ENCODE measurements at regions not wholly inside any gene's neighbourhood (a gene's known extent, or its start where the extent isn't known, plus 50 kb on each side); places are given as distances from the start of the nearest gene placed in this dataset.

GRCh38 chrX:30992381-30992904 lies 79.4 kb downstream of the FTHL17 start:
- no peak overlapping the region for H3K4ac ChIP-seq (ENCODE audit: low read depth, low read length)
- no peaks in the 10 kb centered on the region for H3K79me2 ChIP-seq (ENCODE audit: control insufficient read depth, insufficient read depth, low read length, poor library complexity)
- H3K23ac ChIP-seq (ENCODE audit: low read length), result no peak overlapping the region
- H3K4me1 ChIP-seq (ENCODE audit: control insufficient read depth in 1 of 2, insufficient read depth in 2 of 2, low read length in 2 of 2), result no peaks in the 10 kb centered on the region
- no peaks in the 10 kb centered on the region for H3K27me3 ChIP-seq (ENCODE audit: insufficient read depth, low read length)
- no peak overlapping the region for H3K27ac ChIP-seq (ENCODE audit: low read depth, low read length)
- H3K9ac ChIP-seq (ENCODE audit: low read length), result no peak overlapping the region
- no peak overlapping the region for H2BK5ac ChIP-seq (ENCODE audit: low read depth, low read length, poor library complexity)
- H2AFZ ChIP-seq (ENCODE audit: insufficient read depth, low read length, poor library complexity), result no peak overlapping the region
- H3K14ac ChIP-seq (ENCODE audit: low read length), result no peak overlapping the region
- no peaks in the 10 kb centered on the region for H3K79me1 ChIP-seq (ENCODE audit: low read length)
- no peak overlapping the region for H4K12ac ChIP-seq (ENCODE audit: low read depth, low read length)
- H3K4me2 ChIP-seq (ENCODE audit: low read length), result no peak overlapping the region
- no peak for DNase-seq
- H4K91ac ChIP-seq (ENCODE audit: low read depth, low read length), result no peak overlapping the region
- H2BK120ac ChIP-seq (ENCODE audit: insufficient read depth, low read length, poor library complexity), result no peak overlapping the region
- no peak overlapping the region for H3K4me3 ChIP-seq (ENCODE audit: low read depth, low read length)
- no peak overlapping the region for H2AK5ac ChIP-seq (ENCODE audit: low read length)
- H4K8ac ChIP-seq (ENCODE audit: low read depth, low read length), result no peak overlapping the region
- no peak overlapping the region for H2BK12ac ChIP-seq (ENCODE audit: low read length)
- no CpG with 5 or more reads among the region's 4 CpGs for WGBS (ENCODE audit: extremely low coverage, insufficient coverage, insufficient read length)
- no peaks in the 10 kb centered on the region for H3K9me3 ChIP-seq (ENCODE audit: insufficient read depth, low read depth, low read length)
- H3K18ac ChIP-seq (ENCODE audit: low read length), result no peak overlapping the region
- no peaks in the 10 kb centered on the region for H3K36me3 ChIP-seq (ENCODE audit: control insufficient read depth in 1 of 2, insufficient read depth in 2 of 2, low read length in 2 of 2)

DNA sequence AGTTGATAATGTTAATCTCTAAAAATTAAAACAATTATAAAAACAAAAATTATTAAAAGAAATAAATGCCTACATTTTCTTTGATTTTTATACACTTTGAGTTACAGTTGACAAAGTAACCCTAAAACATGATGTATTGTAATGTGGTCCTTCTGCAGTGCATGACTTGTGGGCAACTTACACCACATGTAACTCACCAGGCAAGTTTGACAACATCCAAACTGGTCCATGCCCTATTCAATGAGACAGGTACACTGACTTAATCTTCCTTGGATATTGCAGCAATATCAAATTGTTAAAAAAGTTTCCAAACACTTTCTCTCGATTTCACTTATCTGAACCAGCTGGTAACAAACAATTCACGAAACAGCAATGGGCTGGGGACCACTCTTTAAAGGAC lies 81.5 kb downstream of the FTHL17 start:
- no peak for DNase-seq
- Histone ChIP-seq H3K4me3 (ENCODE audit: low read depth, low read length) (no peak overlapping the region), H2BK12ac (ENCODE audit: low read length) (no peak overlapping the region), H3K4me2 (ENCODE audit: low read length) (no peak overlapping the region), H3K79me1 (ENCODE audit: low read length) (no peaks in the 10 kb centered on the region), H2BK5ac (ENCODE audit: low read depth, low read length, poor library complexity) (no peak overlapping the region), H3K18ac (ENCODE audit: low read length) (no peak overlapping the region), H4K91ac (ENCODE audit: low read depth, low read length) (no peak overlapping the region), H3K27me3 (ENCODE audit: insufficient read depth, low read length) (no peaks in the 10 kb centered on the region), H3K79me2 (ENCODE audit: control insufficient read depth, insufficient read depth, low read length, poor library complexity) (no peaks in the 10 kb centered on the region), H4K8ac (ENCODE audit: low read depth, low read length) (no peak overlapping the region), H3K4ac (ENCODE audit: low read depth, low read length) (no peak overlapping the region), H2BK120ac (ENCODE audit: insufficient read depth, low read length, poor library complexity) (no peak overlapping the region), H3K14ac (ENCODE audit: low read length) (no peak overlapping the region), H3K36me3 (ENCODE audit: control insufficient read depth in 1 of 2, insufficient read depth in 2 of 2, low read length in 2 of 2) (no peaks in the 10 kb centered on the region), H3K4me1 (ENCODE audit: control insufficient read depth in 1 of 2, insufficient read depth in 2 of 2, low read length in 2 of 2) (no peaks in the 10 kb centered on the region), H3K9me3 (ENCODE audit: insufficient read depth, low read depth, low read length) (no peaks in the 10 kb centered on the region), H2AK5ac (ENCODE audit: low read length) (no peak overlapping the region), H2AFZ (ENCODE audit: insufficient read depth, low read length, poor library complexity) (no peak overlapping the region), H3K23ac (ENCODE audit: low read length) (no peak overlapping the region), H3K9ac (ENCODE audit: low read length) (no peak overlapping the region), H3K27ac (ENCODE audit: low read depth, low read length) (no peak overlapping the region), H4K12ac (ENCODE audit: low read depth, low read length) (no peak overlapping the region)
- no CpG with 5 or more reads among the region's 2 CpGs for WGBS (ENCODE audit: extremely low coverage, insufficient coverage, insufficient read length)

GRCh38 chrX:30982467-30982866 lies 89.4 kb downstream of the FTHL17 start:
- H3K14ac ChIP-seq (ENCODE audit: low read length), result no peak overlapping the region
- H3K79me2 ChIP-seq (ENCODE audit: control insufficient read depth, insufficient read depth, low read length, poor library complexity), result no peaks in the 10 kb centered on the region
- H3K23ac ChIP-seq (ENCODE audit: low read length), result no peak overlapping the region
- no peak overlapping the region for H3K18ac ChIP-seq (ENCODE audit: low read length)
- no peak overlapping the region for H3K9ac ChIP-seq (ENCODE audit: low read length)
- H2BK120ac ChIP-seq (ENCODE audit: insufficient read depth, low read length, poor library complexity), result no peak overlapping the region
- H3K79me1 ChIP-seq (ENCODE audit: low read length), result no peaks in the 10 kb centered on the region
- H2BK5ac ChIP-seq (ENCODE audit: low read depth, low read length, poor library complexity), result no peak overlapping the region
- no peaks in the 10 kb centered on the region for H3K36me3 ChIP-seq (ENCODE audit: control insufficient read depth in 1 of 2, insufficient read depth in 2 of 2, low read length in 2 of 2)
- H4K12ac ChIP-seq (ENCODE audit: low read depth, low read length), result no peak overlapping the region
- H3K27ac ChIP-seq (ENCODE audit: low read depth, low read length), result no peak overlapping the region
- no peak overlapping the region for H2BK12ac ChIP-seq (ENCODE audit: low read length)
- H2AFZ ChIP-seq (ENCODE audit: insufficient read depth, low read length, poor library complexity), result no peak overlapping the region
- no peak for DNase-seq
- H3K9me3 ChIP-seq (ENCODE audit: insufficient read depth, low read depth, low read length), result no peaks in the 10 kb centered on the region
- H3K27me3 ChIP-seq (ENCODE audit: insufficient read depth, low read length), result no peaks in the 10 kb centered on the region
- no peaks in the 10 kb centered on the region for H3K4me1 ChIP-seq (ENCODE audit: control insufficient read depth in 1 of 2, insufficient read depth in 2 of 2, low read length in 2 of 2)
- H2AK5ac ChIP-seq (ENCODE audit: low read length), result no peak overlapping the region
- H4K8ac ChIP-seq (ENCODE audit: low read depth, low read length), result no peak overlapping the region
- no peak overlapping the region for H3K4me2 ChIP-seq (ENCODE audit: low read length)
- H3K4me3 ChIP-seq (ENCODE audit: low read depth, low read length), result no peak overlapping the region
- no peak overlapping the region for H3K4ac ChIP-seq (ENCODE audit: low read depth, low read length)
- no peak overlapping the region for H4K91ac ChIP-seq (ENCODE audit: low read depth, low read length)
- WGBS (ENCODE audit: extremely low coverage, insufficient coverage, insufficient read length), result no CpG with 5 or more reads among the region's 3 CpGs

GRCh38 chrX:30981968-30982367 lies 89.9 kb downstream of the FTHL17 start:
- Histone ChIP-seq H3K27ac (ENCODE audit: low read depth, low read length) (no peak overlapping the region), H2AFZ (ENCODE audit: insufficient read depth, low read length, poor library complexity) (no peak overlapping the region), H3K79me2 (ENCODE audit: control insufficient read depth, insufficient read depth, low read length, poor library complexity) (no peaks in the 10 kb centered on the region), H3K18ac (ENCODE audit: low read length) (no peak overlapping the region), H3K9ac (ENCODE audit: low read length) (no peak overlapping the region), H3K4me3 (ENCODE audit: low read depth, low read length) (no peak overlapping the region), H3K79me1 (ENCODE audit: low read length) (no peaks in the 10 kb centered on the region), H3K9me3 (ENCODE audit: insufficient read depth, low read depth, low read length) (no peaks in the 10 kb centered on the region), H4K8ac (ENCODE audit: low read depth, low read length) (no peak overlapping the region), H3K23ac (ENCODE audit: low read length) (no peak overlapping the region), H3K4ac (ENCODE audit: low read depth, low read length) (no peak overlapping the region), H2AK5ac (ENCODE audit: low read length) (no peak overlapping the region), H3K36me3 (ENCODE audit: control insufficient read depth in 1 of 2, insufficient read depth in 2 of 2, low read length in 2 of 2) (no peaks in the 10 kb centered on the region), H4K91ac (ENCODE audit: low read depth, low read length) (no peak overlapping the region), H4K12ac (ENCODE audit: low read depth, low read length) (no peak overlapping the region), H3K27me3 (ENCODE audit: insufficient read depth, low read length) (no peaks in the 10 kb centered on the region), H3K4me1 (ENCODE audit: control insufficient read depth in 1 of 2, insufficient read depth in 2 of 2, low read length in 2 of 2) (no peaks in the 10 kb centered on the region), H3K4me2 (ENCODE audit: low read length) (no peak overlapping the region), H3K14ac (ENCODE audit: low read length) (no peak overlapping the region), H2BK5ac (ENCODE audit: low read depth, low read length, poor library complexity) (no peak overlapping the region), H2BK120ac (ENCODE audit: insufficient read depth, low read length, poor library complexity) (no peak overlapping the region), H2BK12ac (ENCODE audit: low read length) (no peak overlapping the region)
- DNase-seq, result no peak
- no CpG with 5 or more reads among the region's 2 CpGs for WGBS (ENCODE audit: extremely low coverage, insufficient coverage, insufficient read length)

Measured in trophoblast cell (in vitro differentiated cells and primary cell).